ENCODE measurements at regions not wholly inside any gene's neighbourhood (a gene's known extent, or its start where the extent isn't known, plus 50 kb on each side); places are given as distances from the start of the nearest gene placed in this dataset.

DNA sequence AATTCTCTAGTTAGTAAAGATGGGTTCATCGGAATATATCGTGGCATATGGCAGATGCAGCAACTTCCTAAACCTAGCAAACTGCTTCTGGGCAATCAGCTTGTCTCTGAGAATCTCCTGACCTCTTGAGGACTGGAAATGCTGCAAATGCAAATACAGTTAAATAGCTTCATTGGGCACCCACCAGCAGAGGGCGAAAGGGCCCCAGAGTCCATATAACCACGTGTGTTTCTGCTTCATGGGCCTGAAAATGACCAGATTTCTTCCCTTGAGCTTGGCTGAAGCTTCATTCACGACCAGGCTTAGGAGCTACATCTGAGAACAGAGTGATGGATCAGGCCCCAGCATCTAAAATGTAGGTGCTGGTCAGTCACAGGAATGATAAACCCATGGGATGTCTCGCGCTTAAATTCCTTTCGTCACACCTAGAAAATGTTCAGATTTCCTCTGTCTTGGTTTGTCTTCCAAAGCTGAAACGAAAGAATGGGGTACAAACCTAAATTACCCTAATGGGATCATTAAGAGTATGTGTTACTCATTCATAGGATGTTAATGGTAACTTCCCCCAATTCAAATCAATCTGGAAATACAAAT, 1482.5 kb upstream of the TMEM132C start:
- H2BK120ac ChIP-seq (ENCODE audit: low read depth, low read length, poor library complexity, severe bottlenecking), result no peak overlapping the region
- H3K36me3 Mint-ChIP-seq (ENCODE audit: insufficient read depth in 1 of 3, low read depth in 3 of 3), result no peaks in the 10 kb centered on the region; a peak in 1 of 7 replicates
- TF ChIP-seq, protein P1, sequence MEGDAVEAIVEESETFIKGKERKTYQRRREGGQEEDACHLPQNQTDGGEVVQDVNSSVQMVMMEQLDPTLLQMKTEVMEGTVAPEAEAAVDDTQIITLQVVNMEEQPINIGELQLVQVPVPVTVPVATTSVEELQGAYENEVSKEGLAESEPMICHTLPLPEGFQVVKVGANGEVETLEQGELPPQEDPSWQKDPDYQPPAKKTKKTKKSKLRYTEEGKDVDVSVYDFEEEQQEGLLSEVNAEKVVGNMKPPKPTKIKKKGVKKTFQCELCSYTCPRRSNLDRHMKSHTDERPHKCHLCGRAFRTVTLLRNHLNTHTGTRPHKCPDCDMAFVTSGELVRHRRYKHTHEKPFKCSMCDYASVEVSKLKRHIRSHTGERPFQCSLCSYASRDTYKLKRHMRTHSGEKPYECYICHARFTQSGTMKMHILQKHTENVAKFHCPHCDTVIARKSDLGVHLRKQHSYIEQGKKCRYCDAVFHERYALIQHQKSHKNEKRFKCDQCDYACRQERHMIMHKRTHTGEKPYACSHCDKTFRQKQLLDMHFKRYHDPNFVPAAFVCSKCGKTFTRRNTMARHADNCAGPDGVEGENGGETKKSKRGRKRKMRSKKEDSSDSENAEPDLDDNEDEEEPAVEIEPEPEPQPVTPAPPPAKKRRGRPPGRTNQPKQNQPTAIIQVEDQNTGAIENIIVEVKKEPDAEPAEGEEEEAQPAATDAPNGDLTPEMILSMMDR (conservative IDR thresholded peaks at IDR 0.05), result peak; percentile 85

More for the DNA sequence above, 1482.5 kb upstream of the TMEM132C start:
- Histone ChIP-seq H3K79me1 (ENCODE audit: insufficient read depth, low read depth, low read length, poor library complexity, severe bottlenecking) (no peaks in the 10 kb centered on the region), H3K4me1 (ENCODE audit: insufficient read depth, low read length) (0 out of 2 replicates have a peak, but pooled peaks cover 1% of the 10 kb centered on the region), H3K4ac (ENCODE audit: low read depth, low read length) (no peak overlapping the region), H3K27me3 (ENCODE audit: insufficient read depth, low read length) (no peaks in the 10 kb centered on the region), H3K23ac (ENCODE audit: insufficient read length, low read depth, low read length) (no peak overlapping the region), H3K18ac (ENCODE audit: insufficient read length, low read depth, low read length) (no peak overlapping the region), H2BK15ac (ENCODE audit: low read depth, low read length) (no peak overlapping the region), H3T11ph (ENCODE audit: low read length) (no peak overlapping the region), H2AK5ac (ENCODE audit: insufficient read length, low read length) (no peak overlapping the region), H3K23me2 (ENCODE audit: insufficient read length, low read depth, low read length, poor library complexity, severe bottlenecking) (no peaks in the 10 kb centered on the region), H4K8ac (replicated peaks; ENCODE audit: insufficient read length, low read depth, low read length) (no peak overlapping the region), H3K14ac (ENCODE audit: insufficient read depth, low read length) (no peak overlapping the region), H2BK12ac (ENCODE audit: insufficient read length, low read depth, low read length) (no peak overlapping the region), H3K27ac (ENCODE audit: insufficient read length, low read depth, low read length) (no peak overlapping the region), H3K9ac (ENCODE audit: extremely low read depth, insufficient read length, low read length) (no peak overlapping the region), H2BK20ac (ENCODE audit: low read depth, low read length, poor library complexity, severe bottlenecking) (no peak overlapping the region), H3K56ac (ENCODE audit: insufficient read length, low read depth, low read length) (no peak overlapping the region), H4K91ac (ENCODE audit: insufficient read length, low read depth, low read length) (no peak overlapping the region), H3K4me2 (ENCODE audit: insufficient read depth, insufficient read length, low read length) (no peak overlapping the region), H3K79me2 (ENCODE audit: insufficient read depth, low read length) (no peaks in the 10 kb centered on the region), H2AFZ (ENCODE audit: low read length) (no peak overlapping the region), H2BK5ac (ENCODE audit: insufficient read length, low read length) (no peak overlapping the region), H3K9me3 (ENCODE audit: control insufficient read depth, low read depth, low read length) (no peaks in the 10 kb centered on the region), H4K5ac (ENCODE audit: insufficient read length, low read depth, low read length) (no peak overlapping the region), H4K20me1 (ENCODE audit: control insufficient read depth, insufficient read depth, insufficient read length) (no peaks in the 10 kb centered on the region)
- Mint-ChIP-seq H3K27ac (no peak overlapping the region), H3K4me3 (no peak overlapping the region), H3K4me1 (peaks cover 3% of the 10 kb centered on the region in 2 experiments), H3K27me3 (ENCODE audit: low read depth) (peaks cover 10% of the 10 kb centered on the region), H3K9me3 (no peaks in the 10 kb centered on the region)
- peak; percentile 86 for DNase-seq
- no CpG with 5 or more reads among the region's 9 CpGs for WGBS (ENCODE audit: extremely low coverage, insufficient read length, low lambda C conversion rate)

Measured in H9 (cell line).